Ramos (cell line): ENCODE measurements at regions not wholly inside any gene's neighbourhood (a gene's known extent, or its start where the extent isn't known, plus 50 kb on each side); places are given as distances from the start of the nearest gene placed in this dataset.
"Not testable (repeated sequence)": the region's sequence is repeated elsewhere in the genome, so short reads cannot be mapped to it uniquely, and the experiment has no call there.

ENCODE experiments used
- in situ Hi-C: fragments of 300-500 bp; cut with MboI; formaldehyde crosslinking; loops from one replicate; pipeline ENCODE4 v1.14.3; 2022; ENCODE audit warnings: low sequenced_read_pairs; ENCODE audit not compliant: unreplicated experiment

DNA sequence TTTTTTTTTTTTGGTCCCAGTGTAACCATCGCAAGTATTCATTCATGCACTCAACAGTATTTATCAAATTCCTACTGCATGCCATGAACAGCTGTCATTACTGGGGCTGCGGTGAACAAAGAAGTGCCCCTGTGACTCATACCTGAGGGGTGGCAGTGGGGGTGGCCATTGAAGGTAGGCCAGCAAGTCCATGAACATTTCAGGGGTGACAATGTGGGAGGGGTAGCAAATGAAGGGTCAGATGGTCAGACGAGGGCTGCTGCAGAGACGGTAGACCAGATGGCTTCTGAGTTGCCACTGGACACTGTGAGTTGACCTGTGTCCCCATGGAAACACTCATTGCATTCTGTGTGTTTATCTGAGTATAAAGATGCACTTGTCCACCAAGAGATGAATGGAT, 92.5 kb upstream of the PITRM1 start:
- in situ Hi-C loops: no loop called here

DNA sequence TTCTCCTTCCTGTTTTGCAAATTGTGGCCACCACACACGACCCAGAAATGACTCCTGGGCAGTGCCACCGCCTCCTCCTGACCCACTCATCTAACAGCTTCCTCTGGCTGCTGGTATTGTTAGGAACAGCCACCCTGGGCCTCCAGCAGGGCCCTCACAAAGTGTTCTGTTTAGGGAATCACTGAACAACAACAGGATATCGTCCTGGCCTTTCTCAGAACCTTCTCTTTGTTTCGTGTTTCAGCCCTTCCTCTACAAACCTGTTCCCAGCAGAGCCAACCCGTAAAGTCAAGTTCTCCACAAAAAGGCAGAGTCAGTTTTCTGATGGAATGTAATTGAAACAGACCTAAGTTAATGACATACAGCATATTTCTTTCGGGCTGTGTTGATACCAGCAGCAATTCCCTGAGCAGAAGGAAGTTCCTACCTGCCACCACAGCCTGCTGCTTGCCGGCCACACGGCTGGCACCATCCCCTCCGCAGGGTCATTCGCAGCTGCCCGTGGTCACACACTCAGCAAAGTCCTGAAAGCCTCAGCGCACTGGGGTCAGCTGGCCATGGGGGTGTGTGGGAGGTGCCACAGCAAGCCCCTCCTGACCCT, 91.7 kb upstream of the PITRM1 start:
- in situ Hi-C loops: no loop called here

DNA sequence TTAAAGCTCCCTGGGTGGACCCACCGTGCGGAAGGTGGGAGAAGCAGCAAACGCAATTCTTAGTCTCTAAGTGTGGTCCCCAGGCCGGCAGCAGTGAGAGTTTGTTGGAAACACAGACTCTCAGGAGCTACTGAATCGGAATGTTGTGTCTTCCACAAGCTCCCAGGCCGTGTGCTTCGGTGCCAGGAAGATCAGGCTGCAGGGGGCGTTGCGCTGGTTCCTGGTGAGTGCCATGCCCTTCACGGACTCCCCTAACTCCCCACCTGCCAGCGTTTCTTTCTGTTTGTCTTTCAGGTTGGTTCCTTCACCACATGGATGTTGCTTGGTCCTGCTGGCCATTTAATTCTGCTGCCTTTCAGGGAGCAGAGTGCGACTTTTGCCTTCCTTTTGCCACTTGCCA, 91.2 kb upstream of the PITRM1 start:
- in situ Hi-C loops: no loop called here

DNA sequence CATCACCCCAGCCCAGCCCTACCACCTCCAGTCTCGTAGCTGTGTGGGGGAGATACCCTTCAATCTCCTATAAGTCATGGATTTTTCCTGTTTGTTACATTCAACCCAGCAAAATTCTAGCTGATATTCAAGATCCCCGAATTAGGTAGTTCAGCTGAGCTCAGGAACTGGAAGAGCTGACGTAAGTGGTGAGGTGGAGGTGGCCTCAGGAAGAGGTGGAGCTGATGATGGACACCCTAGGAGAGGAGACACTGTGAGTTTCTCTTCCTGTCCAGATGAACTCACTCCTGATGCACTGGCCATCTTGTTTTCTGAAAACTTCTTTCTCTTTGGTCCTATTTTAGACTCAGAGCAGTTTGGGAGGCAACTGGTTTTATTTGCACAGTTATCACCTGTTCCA, 90.5 kb upstream of the PITRM1 start:
- in situ Hi-C loops: no loop called here

DNA sequence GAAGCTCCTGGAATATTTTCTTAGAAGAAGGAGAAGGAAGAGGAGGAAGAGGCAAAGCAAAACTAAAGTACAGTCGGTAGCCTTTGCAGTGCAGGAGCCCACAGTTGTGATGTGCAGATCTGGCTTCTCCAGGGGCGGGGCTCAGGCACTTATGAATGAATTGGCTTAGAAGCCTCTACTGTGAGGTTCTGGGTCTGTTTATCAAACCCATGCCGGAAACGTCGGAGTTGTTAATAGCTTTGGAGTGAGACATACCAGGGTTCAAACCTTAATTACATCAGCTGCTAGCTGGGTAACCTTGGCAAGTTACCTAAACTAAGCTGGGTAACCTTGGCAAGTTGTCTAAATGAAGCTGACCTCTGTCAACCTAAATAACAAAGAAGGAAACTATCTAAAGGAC, 89.3 kb upstream of the PITRM1 start:
- in situ Hi-C loops: no loop called here

DNA sequence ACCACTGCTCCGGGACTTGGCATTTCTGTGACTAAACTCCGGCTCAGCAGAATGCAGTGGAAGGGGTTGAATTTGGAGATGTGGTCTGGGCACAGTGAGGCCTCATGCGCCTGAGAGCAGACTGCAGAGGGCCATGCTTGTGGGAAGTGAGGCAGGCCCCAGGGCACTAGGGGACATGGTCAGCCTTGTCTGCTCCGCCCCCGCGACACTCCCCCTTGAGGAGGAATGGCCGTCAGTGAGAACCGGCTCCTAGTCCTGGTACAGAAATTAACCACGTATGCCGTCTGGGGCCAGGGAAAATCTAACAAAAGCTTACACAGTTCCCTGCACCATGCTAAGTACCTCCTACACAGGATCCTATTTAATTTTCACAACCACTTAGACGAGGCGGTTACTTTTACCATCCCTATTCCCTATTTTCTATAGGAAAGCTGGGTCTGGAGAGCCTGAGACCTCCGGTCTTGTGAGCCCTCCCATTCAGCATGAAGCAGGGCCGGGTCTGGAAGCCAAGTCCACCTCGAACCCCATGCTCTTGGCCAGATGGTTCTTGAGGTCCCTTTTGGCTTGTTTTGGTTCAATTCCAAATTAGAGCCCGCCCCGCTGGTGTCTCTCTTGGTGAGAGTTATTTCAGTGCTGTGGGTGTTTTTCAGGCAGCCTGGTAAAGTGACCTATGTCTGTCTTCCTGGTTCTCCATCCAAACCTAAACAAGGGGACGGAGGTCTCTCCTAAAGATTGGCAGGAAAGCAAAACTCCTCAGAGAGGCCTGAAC, 87.7 kb upstream of the PITRM1 start:
- in situ Hi-C loops: no loop called here

DNA sequence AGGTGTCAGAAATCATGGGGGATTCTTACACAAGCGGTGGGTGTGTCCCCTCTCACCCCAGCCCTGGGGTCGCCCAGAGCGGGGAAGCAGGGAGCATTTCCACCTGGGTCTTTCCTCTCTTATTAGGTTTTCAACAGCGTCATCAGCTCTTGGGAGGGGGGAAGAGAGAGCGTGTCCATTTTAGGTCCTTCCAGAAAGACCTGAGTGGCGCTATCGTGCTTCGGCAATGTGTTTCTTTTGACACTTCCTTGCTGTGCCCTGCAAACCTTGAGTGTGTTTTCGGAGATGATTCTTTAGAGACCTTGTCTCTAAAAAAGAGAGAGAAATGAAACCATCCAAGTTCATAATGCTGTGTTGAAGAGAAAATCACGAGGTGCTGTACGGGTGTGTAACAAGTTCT, 86.9 kb upstream of the PITRM1 start:
- in situ Hi-C loops: no loop called here

DNA sequence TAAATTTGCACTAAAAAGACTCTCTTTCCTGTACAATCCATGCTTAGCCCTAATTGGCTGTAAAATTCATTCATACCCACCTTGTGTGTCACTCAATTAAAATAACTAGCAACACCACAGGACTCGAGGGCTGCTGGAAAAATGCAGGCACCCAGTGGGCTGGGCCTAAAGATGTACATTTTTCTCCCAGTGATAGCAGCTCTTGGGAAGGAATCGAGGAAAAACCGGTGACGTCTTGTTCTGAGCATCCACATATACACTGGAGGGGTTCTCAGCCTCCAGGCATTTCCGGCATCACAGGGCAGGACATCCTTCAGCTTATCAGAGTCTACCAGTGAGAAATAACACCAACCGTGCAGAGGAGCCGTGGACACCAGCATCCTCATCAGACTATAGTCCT, 85.8 kb upstream of the PITRM1 start:
- in situ Hi-C loops: no loop called here

DNA sequence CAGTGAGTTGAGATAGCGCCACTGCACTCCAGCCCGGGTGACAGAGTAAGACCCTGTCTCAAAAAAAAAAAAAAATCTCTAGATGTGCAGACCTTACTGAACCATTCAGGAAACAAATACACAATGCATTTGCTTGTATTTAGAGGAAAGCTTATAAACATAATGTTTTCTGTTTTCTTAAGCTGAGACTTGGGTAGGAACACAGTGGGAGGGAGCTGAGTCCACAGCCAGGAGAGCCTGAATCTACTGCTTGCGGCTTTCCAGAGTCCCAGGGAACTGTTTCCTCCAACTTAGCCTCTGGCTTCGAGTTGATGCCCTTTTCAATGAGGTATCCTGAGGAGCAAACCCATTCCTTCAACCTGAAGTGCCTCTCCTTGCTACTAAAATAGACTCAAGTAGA, 83.0 kb upstream of the PITRM1 start:
- in situ Hi-C loops: no loop called here

DNA sequence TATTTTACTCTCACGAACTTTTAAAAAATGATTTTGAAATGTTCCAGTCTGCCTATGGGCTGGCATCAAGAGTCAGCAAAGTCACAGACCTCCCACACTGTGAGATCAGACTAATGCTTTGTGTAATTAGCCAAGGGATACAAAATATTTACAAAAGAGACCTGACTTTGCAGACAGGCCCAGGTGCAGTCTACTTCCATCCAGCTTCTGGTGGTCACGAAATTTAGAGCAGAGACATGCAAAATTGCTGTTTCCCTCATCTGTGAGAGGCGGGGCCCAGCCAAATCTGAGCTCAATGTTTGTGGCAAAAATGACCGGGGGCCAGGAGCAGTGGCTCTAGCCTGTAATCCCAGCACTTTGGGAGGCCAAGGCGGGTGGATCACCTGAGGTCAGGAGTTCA, 82.5 kb upstream of the PITRM1 start:
- in situ Hi-C loops: no loop called here

DNA sequence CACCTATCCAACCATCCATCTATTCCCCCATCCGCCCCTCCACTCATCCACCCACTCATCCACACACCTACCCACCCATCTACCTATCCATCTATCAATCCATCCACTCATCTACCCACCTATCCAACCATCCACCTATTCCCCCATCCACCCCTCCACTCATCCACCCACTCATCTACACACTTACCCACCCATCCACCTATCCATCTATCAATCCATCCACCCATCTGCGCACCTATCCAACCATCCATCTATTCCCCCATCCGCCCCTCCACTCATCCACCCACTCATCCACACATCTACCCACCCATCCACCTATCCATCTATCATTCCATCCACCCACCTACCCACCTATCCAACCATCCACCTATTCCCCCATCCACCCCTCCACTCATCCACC, 81.4 kb upstream of the PITRM1 start:
- in situ Hi-C loops: not testable (repeated sequence)

DNA sequence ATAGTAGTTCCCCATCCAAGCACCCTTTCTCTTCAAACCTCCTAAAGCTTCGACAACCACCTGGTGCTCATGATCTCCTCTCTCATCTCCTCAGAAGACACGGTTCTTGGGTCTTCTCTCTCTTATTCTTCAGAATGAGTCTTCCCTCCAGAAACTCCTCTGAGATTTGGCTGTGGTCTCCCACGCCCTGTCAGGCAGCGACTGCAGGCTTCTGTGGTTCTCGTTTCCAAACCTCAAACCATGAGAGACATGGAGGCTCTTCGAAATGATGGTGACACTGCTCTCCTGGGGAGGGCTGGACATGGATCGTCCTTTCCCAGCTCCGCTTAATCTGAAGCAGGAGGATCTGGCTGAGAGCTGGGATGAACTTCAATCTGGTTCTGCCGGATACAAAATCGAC, 78.6 kb upstream of the PITRM1 start:
- in situ Hi-C loops: no loop called here

DNA sequence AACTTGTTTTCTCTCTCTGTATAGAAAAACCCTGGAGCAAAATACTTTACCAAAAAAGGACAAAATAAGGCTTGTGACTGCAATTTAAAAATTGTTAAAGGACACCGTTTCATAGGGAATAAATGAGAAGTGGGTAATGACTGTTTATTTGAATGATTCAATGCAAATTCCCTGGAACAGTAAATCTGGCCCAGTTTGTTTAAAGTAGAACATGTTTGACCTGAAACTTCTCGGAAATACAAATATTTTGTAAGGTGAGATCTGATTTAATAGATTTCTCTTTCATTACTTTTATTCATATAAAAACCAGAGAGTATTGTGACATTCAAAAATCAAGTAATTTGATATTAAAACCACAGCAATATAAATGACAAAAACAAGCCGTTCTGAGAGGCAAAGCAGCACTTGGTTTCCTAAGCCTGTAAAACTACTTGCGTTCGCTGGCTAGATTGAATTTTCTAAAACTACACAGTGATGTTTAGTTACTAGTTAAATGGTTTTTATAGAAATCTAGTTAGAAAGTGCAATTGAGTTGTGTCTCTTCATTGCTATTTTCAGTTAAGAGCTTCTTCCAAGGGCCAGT, 76.8 kb upstream of the PITRM1 start:
- in situ Hi-C loops: loop anchor here (25.0 kb wide), 1 partner anchor 1413 kb away; no protein-coding TSS in a partner anchor

DNA sequence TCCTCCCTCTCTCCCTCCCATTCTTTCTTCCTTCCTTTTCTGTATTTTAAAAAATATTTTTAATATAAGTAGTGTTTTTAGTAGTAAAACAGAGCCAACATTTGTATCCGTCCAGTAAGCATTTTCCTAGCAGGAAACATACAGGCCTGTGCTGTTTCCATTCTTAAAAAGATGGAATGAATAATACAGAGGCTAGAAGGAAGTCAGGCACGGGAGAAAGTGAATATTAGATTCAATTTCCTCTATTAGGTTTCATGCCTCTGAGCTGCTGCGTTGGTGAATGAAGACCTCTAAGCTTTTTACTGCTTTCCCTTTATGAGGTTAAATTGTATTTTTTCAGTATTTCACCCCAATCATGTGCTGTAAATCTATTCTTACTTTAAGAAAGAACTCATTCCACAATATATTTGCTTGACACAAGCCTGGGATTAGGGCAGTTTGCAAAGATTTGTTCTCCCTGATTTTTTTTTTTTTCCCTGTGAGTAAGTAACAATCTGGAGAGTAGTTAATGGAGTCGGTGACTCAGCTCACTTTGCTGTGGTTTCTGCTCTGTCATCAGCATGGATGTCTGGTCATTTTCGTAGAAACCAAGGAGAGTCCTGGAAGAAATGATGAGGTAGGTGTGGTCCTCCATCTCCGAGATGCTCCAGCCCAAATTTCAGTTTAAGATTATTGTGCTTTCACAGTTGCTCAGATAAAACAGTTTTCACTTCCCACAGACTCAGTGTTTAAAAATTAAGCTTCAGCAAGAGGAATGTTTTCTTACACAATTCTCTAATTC, 76.1 kb upstream of the PITRM1 start:
- in situ Hi-C loops: loop anchor here (25.0 kb wide), 1 partner anchor 1414 kb away; no protein-coding TSS in a partner anchor

DNA sequence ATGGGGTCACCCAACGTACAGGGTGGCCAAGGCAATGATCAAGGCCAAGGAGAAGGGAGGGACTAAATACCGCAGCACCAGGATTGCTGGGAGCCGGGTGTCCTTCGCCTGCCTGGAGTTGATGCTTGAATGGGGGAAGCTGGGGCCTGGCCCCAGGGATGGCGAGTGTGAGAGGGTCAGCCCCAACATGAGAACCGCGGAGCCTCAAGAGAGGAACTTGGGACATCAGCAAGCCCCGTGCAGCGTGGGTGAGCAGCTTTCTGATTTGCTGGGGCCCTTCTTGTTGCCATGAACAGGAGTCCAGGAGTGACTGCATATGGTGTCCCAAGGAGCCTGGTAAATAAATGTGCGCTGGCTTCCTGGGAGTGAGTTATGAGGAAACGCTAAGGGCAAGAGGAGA, 72.8 kb upstream of the PITRM1 start:
- in situ Hi-C loops: loop anchor here (25.0 kb wide), 1 partner anchor 1417 kb away; no protein-coding TSS in a partner anchor

DNA sequence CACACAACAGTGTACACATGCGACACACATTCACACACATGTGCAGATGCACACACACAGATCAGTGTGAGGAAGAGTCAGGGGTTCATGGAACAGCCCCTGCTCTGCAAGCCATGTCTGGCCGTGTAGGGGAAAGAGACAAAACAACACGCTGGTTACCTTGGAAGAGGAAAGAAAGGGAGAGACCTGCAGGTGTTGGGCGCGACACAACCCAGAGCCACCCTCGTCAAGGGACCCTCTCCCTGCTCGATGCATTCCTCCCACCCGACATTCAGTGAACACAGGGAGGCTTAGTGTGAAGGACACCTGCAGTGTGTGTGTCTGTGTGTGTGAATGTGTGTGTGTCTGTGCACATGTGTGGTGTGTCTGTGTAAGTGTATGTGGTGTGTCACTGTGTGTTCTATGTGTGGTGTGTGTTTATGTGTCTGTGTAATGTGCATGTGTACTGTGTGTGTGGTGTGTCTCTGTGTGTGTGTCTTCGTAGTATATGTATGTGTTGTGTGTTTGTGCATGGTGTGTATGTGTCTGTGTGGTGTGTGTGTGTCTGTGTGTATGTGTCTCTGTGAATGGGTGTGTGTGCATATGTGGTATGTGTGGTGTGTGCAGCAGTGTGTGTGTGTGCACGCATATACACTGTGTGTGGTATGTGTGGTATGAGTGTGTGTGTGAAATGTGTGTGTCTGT, 69.5 kb upstream of the PITRM1 start:
- in situ Hi-C loops: loop anchor here (25.0 kb wide), 1 partner anchor 1420 kb away; no protein-coding TSS in a partner anchor

DNA sequence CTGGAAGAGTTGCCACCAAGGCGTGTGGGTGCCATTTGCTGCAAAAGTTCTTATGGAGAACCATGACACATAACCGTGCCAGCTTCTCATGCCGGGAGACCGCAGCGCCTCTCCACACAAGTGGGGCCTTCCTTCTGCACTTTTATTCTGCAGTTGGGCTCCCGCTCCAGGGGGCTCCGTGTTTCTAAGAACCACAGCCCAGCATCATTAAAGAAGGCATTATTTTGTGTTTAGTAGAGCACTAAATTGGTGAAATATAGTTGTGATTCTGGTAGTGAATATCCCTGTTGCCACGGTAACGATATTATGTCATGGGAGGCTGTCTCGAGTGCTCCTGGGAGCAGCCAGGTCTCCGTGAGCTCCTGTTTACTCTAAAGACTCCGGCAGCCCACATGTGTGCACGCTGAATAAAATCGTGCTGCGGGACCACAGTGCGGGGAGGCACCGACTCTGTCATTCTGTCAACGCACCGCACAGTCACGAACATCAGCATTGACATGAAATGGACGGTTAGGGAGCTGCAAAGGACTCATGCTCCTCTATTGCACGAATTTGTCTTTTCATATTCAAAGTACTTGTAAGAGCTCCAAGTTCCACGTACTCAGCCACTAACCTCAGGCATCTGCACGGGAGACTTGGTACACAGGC, 68.8 kb upstream of the PITRM1 start:
- in situ Hi-C loops: loop anchor here (25.0 kb wide), 1 partner anchor 1421 kb away; no protein-coding TSS in a partner anchor

DNA sequence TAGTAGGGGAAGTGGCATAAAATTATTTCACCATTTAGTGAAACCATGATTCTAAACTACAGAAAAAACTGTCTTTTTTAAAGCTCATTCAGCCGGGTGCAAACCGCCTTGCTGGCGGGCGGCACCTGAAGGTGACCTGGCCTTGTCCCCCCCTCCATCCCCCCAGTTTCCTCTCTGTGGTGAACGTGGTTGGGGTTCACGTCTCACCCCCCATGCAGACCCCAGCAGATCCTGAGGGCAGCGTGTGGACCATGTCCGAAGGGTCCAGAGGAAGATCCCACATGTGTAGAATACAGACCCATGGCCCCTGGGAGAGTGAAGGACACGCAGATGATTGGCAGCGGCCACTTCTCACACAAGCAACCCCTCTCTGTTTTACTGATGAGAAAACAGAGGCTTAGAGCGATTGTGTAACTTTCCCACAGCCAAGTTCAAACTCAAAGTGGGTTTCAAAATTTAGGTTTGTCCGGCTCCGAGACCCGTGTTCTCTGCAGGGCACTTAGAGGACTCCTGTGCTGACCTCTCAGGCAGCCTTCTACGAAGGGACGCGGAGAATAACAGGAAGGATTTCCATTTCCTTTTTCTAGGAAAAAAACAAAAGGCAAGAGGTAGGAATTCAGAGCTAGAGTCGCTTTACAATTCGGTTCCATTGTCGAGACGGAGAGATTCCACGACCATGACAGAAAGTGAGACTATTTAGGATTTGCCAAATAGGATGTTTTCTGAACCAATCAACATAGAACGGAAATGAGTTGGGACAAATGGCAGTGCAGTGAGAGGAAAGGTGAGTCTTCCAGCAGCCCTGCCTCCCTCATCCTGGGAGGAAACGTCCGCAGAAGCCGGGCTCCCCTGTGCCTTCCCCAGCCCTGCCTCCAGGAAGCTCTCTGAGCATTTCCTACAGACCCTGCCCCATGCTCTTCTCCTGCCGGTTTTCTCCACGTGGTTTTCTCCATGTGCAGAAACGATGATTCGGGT, 67.6 kb upstream of the PITRM1 start:
- in situ Hi-C loops: loop anchor here (25.0 kb wide), 1 partner anchor 1422 kb away; no protein-coding TSS in a partner anchor
